ENCODE measurements at regions not wholly inside any gene's neighbourhood (a gene's known extent, or its start where the extent isn't known, plus 50 kb on each side); places are given as distances from the start of the nearest gene placed in this dataset.
"Not testable (repeated sequence)": the region's sequence is repeated elsewhere in the genome, so short reads cannot be mapped to it uniquely, and the experiment has no call there.

GRCh38 chr3:80914854-80915253 lies 846.6 kb downstream of the GBE1 start:
- no peak for TF ChIP-seq POLR2A (IDR thresholded peaks at IDR 0.05)
- no peak for TF ChIP-seq POLR2AphosphoS5 (IDR thresholded peaks at IDR 0.05)
- TF ChIP-seq EP300 (IDR thresholded peaks at IDR 0.05), result no peak
- TF ChIP-seq CTCF (IDR thresholded peaks at IDR 0.05), result no peak
- Histone ChIP-seq H3K4me1 (no peaks in the 10 kb centered on the region), H3K27me3 (no peaks in the 10 kb centered on the region), H3K4me3 (no peak overlapping the region), H3K36me3 (no peaks in the 10 kb centered on the region), H3K27ac (no peak overlapping the region), H3K9me3 (peaks cover under 1% of the 10 kb centered on the region)
- WGBS, result 77% methylated on average over 4 of the region's 4 CpGs
- no peak for DNase-seq (ENCODE audit: low spot score in 2 of 2)

GRCh38 chr3:80898211-80898610 lies 863.2 kb downstream of the GBE1 start:
- TF ChIP-seq POLR2A (IDR thresholded peaks at IDR 0.05), result no peak
- no peak for TF ChIP-seq EP300 (IDR thresholded peaks at IDR 0.05)
- TF ChIP-seq POLR2AphosphoS5 (IDR thresholded peaks at IDR 0.05), result no peak
- TF ChIP-seq CTCF (IDR thresholded peaks at IDR 0.05), result no peak
- Histone ChIP-seq H3K36me3 (no peaks in the 10 kb centered on the region), H3K27ac (no peak overlapping the region), H3K9me3 (no peaks in the 10 kb centered on the region), H3K27me3 (no peaks in the 10 kb centered on the region), H3K4me1 (no peaks in the 10 kb centered on the region), H3K4me3 (no peak overlapping the region)
- no peak for DNase-seq (ENCODE audit: low spot score in 2 of 2)

GRCh38 chr3:80897005-80897404 lies 864.4 kb downstream of the GBE1 start:
- H3K27ac ChIP-seq; H3K9me3 ChIP-seq; DNase-seq (ENCODE audit: low spot score in 2 of 2); H3K4me3 ChIP-seq; H3K4me1 ChIP-seq; H3K36me3 ChIP-seq; H3K27me3 ChIP-seq: not testable (repeated sequence)
- WGBS, result 87% methylated on average over 4 of the region's 12 CpGs

GRCh38 chr3:80890571-80890970 lies 870.9 kb downstream of the GBE1 start:
- no peaks in the 10 kb centered on the region for H3K36me3 ChIP-seq
- no peaks in the 10 kb centered on the region for H3K4me1 ChIP-seq
- DNase-seq (ENCODE audit: low spot score in 2 of 2), result no peak
- 70% methylated on average over 2 of the region's 2 CpGs for WGBS
- no peaks in the 10 kb centered on the region for H3K27me3 ChIP-seq
- H3K27ac ChIP-seq, result no peak overlapping the region
- TF ChIP-seq POLR2A (IDR thresholded peaks at IDR 0.05), result no peak
- H3K4me3 ChIP-seq, result no peak overlapping the region
- H3K9me3 ChIP-seq, result no peaks in the 10 kb centered on the region

GRCh38 chr3:80889535-80889934 lies 871.9 kb downstream of the GBE1 start:
- 61% methylated on average over 3 of the region's 3 CpGs for WGBS
- TF ChIP-seq CTCF (IDR thresholded peaks at IDR 0.05) (no peak), POLR2AphosphoS5 (IDR thresholded peaks at IDR 0.05) (no peak), EP300 (IDR thresholded peaks at IDR 0.05) (no peak), POLR2A (IDR thresholded peaks at IDR 0.05) (no peak)

GRCh38 chr3:80870476-80871041 lies 890.9 kb downstream of the GBE1 start:
- peaks cover 3% of the 10 kb centered on the region for H3K9me3 ChIP-seq
- 67% methylated on average over 1 of the region's 4 CpGs for WGBS
- DNase-seq (ENCODE audit: low spot score in 2 of 2), result no peak
- H3K27ac ChIP-seq, result no peak overlapping the region
- H3K4me1 ChIP-seq, result no peaks in the 10 kb centered on the region
- no peaks in the 10 kb centered on the region for H3K27me3 ChIP-seq
- no peak overlapping the region for H3K4me3 ChIP-seq
- TF ChIP-seq POLR2A (IDR thresholded peaks at IDR 0.05) (no peak), EP300 (IDR thresholded peaks at IDR 0.05) (no peak), POLR2AphosphoS5 (IDR thresholded peaks at IDR 0.05) (no peak), CTCF (IDR thresholded peaks at IDR 0.05) (no peak)
- no peaks in the 10 kb centered on the region for H3K36me3 ChIP-seq

More at GRCh38 chr3:80889535-80889934, 871.9 kb downstream of the GBE1 start:
- no peak overlapping the region for H3K27ac ChIP-seq
- DNase-seq (ENCODE audit: low spot score in 2 of 2), result no peak
- no peaks in the 10 kb centered on the region for H3K4me1 ChIP-seq
- no peaks in the 10 kb centered on the region for H3K27me3 ChIP-seq
- no peaks in the 10 kb centered on the region for H3K9me3 ChIP-seq
- H3K4me3 ChIP-seq, result no peak overlapping the region
- no peaks in the 10 kb centered on the region for H3K36me3 ChIP-seq

Measured in suprapubic skin (tissue), 4 donors.